ENCODE measurements at regions not wholly inside any gene's neighbourhood (a gene's known extent, or its start where the extent isn't known, plus 50 kb on each side); places are given as distances from the start of the nearest gene placed in this dataset.

DNA sequence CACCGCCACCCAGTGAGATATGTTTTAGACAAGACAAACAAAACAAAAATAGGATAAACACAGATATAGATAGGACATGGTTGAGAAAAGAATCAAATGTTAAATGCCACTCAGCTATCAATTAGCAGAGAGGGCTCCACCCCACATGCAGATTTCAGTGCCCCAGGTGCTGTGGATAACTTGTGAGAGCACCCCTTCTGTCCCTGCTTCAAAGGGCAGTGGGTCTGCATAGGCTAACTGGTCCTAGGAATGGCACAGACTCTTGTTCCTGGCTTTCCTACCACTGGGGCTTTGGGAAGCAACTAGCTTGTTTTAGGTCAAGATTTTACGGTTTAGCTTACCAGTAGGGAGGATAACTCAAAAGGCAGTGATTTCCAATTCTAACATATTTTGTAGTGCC is 460.3 kb downstream of the TSHZ3 start:
- no peak for DNase-seq

DNA sequence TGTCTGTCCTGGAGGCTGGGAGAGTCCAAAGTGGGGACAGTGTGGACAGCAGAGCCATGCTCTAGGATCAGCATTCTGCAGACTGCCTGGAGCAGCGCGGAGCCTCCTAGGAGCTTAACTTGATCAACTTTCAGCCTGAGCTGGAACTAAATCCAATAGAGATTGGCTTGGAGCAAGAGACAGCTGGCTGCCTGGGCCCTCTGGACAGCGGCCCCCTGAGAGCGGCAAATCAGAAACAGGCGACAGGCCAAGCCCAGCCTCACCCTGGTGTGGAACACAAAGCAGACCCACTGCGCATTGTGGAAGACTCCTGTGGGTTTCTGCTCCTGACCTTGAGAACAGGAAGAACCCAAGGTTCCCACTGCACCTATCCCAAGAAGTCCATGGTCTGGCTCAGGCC is 462.2 kb downstream of the TSHZ3 start:
- DNase-seq, result no peak

DNA sequence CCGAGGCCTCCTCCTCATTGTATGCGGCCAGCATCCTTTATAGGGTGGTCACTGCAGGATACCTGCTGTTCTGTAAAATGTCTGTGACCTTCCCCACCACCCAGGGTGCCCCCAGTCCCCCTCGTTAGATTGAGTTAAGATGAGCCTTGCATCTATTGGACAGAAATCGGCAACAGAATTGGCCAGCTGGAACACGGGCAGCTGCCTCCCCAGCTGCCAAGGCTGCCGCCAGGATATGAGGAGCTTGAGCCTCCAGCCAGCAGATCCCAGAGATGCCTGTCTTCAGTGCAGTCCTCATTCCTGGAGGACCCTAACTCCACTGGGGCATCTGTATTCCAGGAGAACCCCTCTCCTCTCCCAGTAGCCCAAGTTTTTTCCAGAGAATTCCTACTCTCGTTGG is 463.0 kb downstream of the TSHZ3 start:
- no peak for DNase-seq

DNA sequence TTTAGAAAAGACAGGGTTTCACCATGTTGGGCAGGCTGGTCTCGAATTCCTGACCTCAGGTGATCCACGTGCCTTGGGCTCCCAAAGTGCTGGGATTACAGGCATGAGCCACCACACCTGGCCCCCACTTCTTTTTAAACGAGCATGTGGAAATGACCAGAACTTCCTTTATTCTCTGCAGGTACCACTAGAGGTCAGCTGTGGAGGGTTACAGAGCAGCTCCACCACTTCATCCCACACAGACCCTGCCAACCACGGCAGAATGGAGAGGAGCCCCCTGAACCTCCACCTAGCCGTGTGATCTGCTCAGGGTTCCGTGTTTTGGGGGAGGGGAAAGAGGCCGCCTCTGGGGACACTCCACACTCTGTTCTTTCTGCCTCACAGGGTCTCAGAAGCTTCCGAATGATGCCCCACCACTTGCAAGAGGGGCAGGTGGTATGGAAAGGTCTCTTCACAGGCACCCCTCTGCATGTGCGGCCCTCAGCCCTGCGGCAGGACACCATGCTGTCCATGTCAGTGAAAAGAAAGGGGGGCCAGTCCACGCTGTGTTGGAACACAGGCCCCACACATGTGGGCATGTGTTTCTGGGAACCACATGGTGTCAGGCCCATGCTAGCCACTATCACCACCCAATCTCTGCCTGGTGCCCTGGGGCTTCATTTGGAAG is 465.0 kb downstream of the TSHZ3 start:
- no peak for DNase-seq

DNA sequence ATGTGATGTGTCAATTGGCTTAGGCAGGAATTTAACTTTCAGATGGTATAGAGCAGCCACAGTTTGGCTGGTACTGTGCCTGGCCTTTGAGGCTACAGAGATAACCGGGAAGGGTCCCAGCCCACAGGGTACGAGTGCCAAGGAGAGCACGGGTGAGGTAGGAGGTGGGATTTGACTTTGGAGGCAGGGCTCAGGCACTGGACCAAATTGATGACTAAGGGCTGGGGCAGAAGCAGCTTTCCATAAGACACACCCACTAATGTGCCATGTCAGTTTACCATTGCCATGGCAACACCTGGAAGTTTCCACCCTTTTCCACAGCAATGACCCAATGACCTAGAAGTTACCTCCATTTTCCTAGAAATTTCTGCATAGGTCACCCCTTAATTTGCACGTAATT is 466.2 kb downstream of the TSHZ3 start:
- no peak for DNase-seq

DNA sequence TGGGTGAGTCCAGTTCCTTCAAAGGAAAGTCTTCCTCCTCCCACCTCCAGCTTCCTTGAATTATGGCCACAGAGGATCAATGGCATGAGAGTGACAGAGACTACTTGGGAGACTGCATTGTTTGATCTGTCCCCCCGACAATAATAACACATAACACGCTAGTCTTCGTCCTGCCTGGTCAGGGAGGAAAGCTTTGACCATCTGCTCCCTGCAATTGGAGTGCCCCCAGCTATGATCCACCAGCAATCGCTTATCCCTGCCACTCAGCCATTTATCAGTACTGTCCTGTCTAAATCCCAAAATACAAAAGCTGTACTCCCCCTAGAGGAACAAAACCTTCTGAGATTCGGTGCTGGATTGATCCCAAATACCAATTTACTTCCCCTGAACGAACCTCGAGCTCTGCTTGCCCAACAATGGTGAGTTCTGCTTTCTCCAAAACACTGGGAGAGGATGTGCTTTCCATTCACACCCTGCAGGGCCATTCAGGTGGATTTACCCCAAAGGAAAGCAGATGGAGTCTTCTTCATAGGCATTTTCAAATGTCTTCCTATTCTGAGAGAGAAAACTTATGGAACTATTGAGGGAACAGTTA is 466.7 kb downstream of the TSHZ3 start:
- no peak for DNase-seq

DNA sequence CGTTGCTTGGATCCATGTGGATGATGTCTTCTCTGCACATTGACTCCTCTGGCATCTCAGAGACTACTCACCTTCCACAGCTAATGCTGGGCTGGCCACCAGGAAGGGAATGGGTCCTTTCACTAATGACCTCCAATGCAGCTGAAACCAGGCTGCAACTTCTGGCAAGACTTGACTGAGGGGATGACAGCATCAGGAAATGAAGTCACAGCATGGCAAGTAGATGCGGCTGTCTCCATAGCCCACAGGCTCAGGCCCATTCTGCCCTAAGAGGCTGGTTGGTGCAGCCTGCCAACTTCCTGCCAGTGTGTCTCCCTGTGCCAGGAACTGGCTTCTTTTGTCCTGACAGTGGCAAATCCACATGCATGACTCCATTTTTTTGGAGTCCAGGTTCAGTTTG is 467.3 kb downstream of the TSHZ3 start:
- DNase-seq, result no peak

DNA sequence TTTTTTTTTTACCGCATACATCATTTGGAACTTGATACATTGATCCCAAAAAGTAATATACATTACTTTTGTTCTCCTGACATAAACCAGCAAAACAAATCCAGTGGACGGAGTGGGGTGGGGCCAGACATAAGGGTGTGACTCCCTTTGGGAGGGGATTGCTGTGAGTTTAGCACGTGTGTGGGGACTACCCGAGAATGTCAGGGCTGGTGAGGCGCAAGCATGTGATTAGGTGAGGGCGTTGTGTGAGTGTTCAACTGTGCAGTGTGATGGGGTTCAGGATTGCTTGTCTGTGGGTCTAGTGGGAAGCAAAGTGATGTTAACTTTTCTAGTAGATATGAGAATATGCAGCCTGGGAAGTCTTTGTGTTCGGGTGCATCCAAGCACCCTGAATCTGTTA is 468.0 kb downstream of the TSHZ3 start:
- no peak for DNase-seq

DNA sequence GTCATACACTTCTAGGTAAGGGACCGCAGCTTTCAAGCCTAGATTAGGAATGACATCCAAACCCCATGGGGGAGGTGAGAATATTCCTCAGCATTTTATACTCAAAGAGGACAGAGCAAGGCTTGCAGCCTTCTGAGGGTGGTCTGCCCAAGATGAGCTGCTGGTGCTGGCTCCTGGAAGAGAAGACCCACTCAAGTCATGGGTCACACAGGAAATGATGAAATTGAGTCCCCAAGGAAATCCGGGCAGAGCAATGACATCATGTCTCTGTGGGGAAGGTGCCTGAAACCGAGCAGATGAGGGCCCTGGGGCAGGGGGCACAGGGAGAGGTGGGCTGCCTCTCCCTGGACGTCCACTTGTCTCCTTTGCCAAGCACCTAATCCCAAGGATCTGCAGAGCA is 468.7 kb downstream of the TSHZ3 start:
- DNase-seq, result no peak

DNA sequence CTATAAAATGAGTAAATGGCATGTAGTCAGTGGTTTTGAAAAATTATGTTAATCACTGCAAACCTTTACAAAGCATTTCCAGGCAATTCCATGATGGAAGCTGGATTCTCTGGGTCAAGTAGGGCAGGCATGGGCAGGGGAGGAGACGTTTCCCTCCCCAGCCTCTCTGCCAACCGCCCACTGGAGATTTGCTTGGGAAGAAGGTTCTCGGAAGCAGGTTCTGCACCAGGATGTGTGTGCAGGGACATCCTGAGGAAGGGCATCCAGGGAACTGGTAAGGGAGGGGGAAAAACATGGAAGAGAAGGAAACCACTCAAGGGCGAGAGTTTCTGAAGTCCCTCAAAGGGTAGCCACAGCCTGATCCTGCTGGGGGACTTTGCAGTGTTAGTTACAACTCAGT is 469.1 kb downstream of the TSHZ3 start:
- DNase-seq, result no peak

DNA sequence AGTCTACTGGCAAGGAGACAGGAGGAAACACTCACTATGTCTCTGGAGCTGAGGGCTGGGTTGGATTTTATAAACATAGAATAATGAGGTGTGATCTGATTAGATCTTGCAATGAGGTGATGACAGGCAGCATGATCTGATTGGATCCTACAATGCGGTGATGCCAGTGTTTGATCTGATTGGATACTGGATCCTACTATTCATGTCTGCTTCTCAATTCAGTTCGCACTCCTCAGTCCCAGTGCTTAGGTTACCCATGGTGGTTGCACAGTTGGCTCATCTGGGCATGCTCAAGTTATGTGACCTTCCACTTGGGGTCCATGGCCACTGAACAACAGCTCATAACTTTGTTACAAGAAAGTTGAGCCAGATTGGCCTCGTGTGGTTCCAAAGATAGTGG is 469.5 kb downstream of the TSHZ3 start:
- DNase-seq, result no peak

DNA sequence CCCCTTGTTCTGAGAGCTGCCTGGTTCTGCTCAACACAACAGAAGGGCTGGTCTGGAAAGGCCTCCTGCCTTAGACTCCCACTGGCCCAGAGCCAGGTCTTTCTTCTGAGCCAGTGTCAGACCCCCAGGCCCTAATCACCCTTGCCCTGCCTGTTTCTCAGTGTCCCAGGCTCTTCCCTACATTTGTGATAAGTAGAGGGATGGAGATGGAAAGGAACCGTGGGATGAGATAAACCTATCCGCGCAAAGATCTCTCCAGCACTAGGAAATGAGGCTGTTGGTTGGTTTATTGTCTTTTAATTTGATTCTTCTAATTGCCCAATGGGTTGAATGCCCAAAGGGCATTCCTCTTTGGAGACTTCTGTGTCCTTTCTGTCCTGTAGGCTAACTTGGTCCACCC is 470.0 kb downstream of the TSHZ3 start:
- DNase-seq, result no peak

DNA sequence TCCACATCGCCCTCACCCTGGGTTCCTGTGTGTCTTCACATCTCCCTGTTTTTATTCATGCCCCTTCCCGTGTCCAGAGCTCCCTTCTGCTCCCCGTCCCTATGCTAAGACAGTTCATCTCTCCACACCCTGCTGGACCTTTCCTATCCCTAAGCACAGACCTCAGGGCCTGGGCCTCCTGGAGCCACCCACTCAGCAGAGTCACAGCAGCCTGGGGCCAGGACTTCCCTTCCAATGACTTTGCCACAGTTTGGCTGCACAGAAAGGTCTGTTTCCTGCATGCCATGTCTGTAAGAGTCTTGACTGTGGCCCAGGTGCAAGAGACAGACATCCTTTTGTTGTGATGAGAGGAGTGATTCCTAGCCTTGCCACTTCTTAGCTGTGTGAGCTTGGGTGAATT is 470.7 kb downstream of the TSHZ3 start:
- no peak for DNase-seq

DNA sequence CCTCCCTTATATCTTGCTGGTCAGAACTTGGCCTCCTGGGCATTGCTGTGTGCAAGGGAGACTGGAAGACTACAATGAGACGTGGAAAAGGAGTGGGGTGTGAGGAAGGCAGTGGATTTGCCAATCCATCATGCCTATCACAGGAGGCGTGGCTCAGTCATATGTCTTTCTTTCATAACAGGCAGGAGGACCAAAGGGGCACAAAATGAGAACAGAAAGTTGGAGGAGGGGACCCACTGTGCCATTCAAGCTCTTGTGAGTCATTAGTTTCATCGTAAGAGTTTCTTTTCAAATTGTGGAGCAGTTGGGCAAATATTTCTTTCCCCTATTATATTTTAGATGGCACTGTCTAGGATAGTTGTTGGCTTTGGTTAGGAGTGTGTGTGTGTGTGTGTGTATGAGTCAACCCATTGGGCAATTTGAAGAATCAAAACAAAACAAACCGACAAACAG is 471.5 kb downstream of the TSHZ3 start:
- DNase-seq, result no peak

DNA sequence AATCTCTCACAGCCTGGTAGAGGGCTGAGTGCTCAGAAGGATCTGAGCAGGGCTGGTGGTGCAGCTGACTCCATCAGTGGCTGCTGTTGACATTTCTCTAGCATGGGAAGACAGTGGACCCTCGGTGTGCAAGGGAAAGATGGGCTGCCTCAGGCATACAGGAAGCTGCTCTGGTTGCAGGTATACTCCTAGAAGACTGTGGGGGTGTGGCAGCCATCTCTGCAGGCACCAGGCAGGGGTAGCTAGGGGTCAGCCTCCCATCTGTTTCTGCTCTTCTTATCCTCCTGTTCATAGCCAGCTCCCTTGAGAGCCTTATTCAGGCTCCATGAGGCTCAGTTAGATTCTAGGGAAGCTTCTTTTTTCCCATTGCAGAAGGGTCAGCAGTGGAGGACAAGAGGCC is 475.5 kb downstream of the TSHZ3 start:
- DNase-seq, result no peak

DNA sequence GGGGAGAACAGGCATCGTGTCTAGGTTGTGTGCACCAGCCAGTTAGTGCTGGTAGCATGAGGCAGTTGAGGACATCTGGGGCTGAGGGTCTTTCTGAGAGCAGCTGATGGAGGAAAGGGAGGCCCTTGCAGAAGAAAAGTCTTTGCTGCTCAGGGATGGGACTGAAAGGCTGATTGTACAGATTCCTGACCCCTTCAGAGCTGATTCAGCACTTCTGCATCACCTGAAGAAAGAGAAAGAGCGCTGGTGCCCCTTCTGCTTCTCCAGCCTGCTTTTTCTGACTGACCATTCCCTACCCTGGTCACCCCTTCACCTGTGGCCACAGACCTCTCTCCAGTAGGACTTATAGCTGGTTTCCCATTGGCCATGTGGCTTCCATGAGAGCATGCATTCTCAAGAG is 476.2 kb downstream of the TSHZ3 start:
- DNase-seq, result no peak

DNA sequence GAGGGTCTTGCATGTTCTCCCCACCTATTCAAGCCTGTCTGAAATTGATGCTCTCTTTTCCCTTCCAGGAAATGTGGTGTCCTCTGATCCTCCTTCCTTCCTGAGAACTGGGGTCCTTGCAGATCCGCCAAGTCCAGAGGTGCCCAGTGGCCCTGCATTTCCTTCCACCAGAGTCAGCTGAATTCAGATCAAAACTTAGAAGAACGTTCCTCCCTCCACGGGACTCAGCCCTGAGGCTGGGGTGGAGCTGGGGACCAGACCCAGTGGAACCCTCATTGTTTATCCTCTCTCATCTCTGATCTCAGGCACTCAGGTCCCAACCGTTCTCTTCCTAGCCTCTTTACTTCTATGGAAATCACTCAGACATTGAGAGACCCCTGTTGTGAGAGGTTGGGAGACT is 477.3 kb downstream of the TSHZ3 start:
- DNase-seq, result no peak

DNA sequence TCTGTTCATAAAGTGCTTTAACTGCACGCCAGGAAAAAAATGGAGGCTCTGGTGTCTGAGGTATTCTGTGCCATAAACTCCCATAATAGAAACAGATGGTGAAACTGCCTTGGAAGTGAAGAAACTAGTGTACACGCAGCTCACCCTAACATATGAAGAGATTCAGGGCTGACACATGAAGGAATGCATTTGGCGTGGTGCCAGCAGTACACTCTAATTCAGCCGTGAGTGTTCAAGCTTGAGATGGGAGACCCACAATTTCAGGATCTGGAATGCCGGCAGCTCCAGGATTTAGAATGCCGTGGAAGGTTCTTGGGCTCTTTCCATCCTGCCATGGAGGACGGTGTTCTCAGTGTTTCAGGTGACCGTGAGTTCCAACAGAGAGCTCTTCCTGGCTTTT is 478.4 kb downstream of the TSHZ3 start:
- no peak for DNase-seq

DNA sequence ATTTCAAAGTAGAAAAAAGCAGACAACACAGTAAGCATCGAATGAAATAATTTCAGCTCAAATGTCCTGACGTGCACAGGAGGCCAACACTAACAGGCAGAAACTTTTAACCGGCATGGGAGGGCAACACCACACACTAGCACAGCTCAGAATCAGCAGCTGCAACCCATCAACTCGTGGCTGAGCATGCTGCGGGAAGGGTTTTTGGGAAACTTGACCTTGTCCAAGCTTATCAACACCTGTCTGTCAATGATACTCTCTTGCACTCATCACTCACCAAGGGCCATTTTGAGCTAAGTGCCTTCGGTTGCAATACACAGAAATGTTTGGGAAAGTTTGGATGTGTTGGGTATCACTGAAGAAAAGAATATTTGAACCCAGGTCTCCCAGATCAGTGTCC is 483.7 kb downstream of the TSHZ3 start:
- DNase-seq, result no peak

DNA sequence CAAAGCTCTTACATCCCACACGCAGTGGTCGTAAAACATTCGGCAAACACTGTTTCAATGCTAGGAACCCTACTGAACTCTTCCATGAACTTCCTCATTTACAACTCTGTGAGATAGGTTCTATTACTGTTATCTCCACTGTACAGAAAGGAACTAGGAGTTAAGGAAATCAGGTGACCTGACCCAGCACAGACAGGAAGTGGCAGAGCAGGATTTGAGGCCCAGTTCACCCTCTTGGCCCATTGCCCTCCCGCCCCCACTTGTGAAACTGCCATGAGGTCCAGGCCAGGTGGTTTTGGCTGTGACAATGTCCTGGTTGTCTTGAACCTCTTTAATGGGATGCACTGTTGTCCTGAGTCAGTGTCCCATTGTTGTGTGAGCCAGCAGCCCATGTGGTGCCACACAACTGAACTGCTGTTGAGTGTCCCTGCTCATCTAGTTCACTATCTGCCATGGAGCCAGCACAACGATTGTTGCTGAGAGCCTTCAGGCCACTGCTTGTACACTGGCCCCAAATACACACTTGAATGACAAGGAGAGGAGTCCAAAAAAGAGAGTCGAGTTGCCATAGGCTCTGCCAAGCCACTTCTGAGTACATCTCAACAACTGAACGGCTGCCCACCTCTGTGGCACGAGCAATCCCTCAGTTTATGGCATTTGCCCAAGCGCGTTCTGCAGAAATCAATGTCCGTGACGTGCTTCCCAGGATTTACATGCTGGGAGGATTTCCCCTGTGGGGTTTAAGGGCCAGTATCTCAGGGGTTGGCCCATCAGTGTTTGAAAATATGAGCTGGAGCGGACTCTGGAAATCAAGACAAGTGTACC is 484.6 kb downstream of the TSHZ3 start:
- DNase-seq, result no peak

DNA sequence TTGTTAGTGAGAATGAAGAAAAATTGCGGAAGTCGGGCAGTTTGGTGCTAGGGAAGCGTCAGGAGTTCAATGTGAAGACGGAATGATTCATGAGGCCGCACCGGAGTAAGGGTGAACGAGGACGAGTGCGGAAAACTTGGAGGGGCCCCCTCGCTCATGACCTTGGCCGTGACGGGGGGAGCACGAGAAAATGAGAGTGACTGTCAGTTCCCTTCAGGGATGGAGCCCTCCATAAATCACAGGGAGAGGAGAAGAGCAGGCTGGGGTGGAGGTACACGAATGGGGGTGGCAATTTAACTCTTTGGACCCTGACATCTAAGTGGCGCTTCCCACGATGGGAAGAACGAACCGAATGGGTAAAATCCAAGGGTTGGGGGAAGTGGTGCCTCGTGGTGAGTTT is 486.4 kb downstream of the TSHZ3 start:
- DNase-seq, result no peak

DNA sequence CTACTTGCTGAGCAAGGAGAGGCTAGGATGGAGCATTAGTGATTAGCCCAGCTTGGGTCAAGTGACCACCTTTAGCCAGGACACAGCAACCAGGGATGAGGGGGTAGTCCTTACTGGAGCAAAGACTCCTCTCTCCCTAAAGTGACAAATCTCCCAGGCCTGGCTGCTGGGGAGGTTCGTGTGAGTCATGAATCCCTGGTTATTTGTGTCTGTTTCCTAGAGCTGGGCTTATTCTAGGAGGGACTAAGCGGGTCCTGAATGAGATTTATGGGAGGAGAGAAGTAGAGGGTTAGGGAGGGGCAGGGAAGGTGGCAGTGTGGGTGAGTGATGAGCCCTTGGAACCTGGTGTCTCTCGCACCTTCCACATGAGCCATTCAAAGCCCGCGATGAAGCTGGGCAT is 487.3 kb downstream of the TSHZ3 start:
- no peak for DNase-seq

DNA sequence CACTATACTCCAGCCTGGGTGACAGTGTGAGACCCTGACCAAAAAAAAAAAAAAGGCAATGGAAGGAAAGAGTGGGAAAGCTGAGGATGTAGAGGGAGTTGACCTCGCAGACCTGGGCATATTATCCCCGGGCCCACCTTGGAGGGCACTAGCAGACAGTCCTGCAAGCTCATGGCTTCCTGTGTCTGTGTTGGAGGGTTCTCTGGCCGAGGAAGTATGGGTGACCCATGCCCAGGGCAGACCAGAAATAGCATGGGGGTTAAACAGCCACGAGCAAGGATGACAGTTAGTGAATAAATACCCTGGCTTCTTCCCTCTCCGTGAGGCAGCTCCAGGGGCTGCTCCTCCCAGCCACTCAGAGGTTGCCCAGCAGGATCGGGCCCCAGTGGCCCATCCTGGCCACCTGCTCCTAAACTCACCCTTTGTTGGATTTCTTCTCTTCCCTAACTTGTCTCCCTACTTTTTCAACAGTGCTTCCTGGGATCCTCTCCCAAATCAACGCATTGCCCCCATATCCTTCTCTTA is 485.8 kb downstream of the ZNF536 start:
- DNase-seq, result no peak

DNA sequence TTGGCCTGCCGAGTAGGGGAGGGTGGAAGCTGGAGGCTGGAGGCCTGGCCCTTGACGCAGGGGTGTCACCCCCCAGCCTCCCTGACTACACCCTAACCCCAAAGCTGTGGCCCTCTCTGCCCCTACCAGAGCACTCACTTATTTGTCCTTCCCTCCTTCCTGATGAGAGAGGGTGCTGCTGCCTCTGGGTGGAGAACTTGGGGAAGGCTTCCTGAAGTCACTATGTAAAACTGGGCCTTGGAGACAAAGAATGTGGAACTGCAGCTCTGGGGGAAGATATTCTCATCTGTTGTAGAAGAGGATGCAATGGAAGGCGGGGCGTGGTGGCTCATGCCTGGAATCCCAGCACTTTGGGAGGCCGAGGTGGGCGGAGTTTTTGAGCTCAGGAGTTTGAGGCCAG is 485.2 kb downstream of the ZNF536 start:
- DNase-seq, result no peak

Data from activated T-cell treated with anti-CD3 and anti-CD28 coated beads for 4 hours (primary cell).